Urothelium cell line (cell line): ENCODE measurements at regions not wholly inside any gene's neighbourhood (a gene's known extent, or its start where the extent isn't known, plus 50 kb on each side); places are given as distances from the start of the nearest gene placed in this dataset.
"Not testable (repeated sequence)": the region's sequence is repeated elsewhere in the genome, so short reads cannot be mapped to it uniquely, and the experiment has no call there.

Experiments
- DNase-seq: peaks from one replicate; pipeline ENCODE4 v3.0.0; 2011; ENCODE audit warnings: low spot score, mixed read lengths
- FAIRE-seq: peaks from 2 replicates; lab custom pipeline; 2011; peaks lifted over from hg19 to GRCh38; lab: Jason Lieb, UNC

DNA sequence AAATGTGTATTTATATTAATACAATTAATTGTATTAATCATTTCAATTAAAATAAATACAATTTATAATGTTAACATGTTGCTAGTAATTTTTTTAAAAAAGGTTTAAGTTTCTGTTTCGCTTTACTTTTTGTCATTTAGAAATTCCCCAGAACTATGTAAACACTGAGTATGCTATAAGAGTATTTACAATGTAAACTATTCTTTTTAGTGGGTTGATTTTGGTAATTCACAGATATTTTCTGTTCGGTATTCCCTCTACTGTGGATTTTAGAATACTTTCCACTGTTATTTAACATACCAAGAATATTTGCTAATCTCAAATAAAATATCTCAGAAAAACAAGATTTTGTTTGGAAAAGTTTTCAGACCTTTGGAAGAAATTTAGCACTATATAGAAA lies 1564.4 kb downstream of the EFNA5 start:
- FAIRE-seq (no peak), DNase-seq (no peak)

DNA sequence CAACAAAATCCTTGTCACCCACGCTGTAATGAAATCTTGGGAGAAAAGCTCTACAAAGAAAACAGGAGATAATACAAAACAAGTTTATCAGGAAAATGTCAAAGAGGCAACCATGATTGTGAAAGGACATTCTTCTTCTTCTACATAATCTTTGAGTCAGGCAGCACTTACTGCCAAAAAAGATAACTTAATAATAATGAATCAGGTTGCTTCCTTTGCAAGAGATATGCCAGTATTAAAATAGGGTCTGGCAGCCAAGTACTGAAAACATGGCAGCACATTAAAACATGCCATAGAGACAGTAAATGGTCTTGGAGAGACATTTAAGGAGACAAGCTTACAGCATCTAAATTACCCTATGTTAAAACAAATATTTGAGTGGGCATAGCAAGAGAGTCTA lies 1573.4 kb downstream of the EFNA5 start:
- DNase-seq (no peak), FAIRE-seq (no peak)

DNA sequence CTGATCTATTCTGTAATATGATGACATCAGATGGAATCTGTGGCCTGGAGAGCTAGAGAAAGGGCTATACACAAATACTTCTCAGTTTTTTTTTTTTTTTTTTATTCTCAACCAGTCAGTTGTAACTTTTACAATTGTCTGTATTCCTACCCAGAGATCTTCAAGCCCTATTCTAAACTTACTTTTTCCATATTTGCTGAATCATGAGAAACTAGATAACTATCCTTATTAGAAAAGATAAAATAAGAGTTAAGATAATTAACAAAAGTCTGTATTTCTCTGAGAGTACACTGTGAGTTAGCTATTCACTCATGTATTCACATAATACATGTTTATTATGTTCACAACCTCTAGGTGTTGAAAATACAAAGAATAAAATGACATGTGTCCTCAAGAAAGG lies 1575.9 kb downstream of the EFNA5 start:
- no peak for DNase-seq

DNA sequence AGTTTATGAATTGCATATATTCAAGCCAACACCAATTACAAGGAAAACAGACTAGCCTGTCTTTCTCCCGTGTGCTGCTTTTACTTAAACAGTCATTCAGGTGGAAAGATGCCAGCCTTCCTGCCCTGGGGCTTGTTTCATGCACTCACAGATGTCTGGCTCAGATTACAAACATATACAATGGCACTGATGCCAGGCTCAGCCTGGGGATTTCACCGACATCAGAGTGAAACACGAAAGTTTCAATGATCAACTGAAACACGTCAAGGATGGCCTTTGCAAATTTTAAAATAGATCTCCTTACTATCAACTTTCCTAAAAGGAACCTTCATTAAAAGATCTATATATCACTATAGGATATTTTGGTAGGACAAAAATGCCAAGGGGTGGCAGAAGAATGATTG lies 1576.5 kb downstream of the EFNA5 start:
- no peak for FAIRE-seq
- no peak for DNase-seq

More for the DNA sequence above, 1575.9 kb downstream of the EFNA5 start:
- no peak for FAIRE-seq

DNA sequence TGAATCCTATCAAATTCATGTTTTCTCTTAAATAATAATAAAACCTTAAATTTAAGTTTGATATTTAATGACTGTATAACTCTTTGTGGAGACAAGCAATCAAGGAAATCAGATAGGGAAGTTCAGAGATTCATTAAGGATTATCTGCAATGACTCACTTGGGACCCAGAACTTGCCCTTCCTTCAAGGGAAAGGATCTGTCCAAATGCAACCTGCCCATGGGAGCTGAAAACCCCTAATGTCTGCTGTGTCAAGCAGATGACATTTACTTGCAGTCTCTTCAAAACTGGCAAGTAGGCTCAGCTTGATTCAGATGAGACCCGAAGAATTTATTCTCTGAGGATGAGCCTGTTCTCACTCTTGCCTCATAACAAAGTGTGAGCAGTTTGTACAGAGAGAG lies 1577.6 kb downstream of the EFNA5 start:
- FAIRE-seq = no peak
- DNase-seq = no peak

DNA sequence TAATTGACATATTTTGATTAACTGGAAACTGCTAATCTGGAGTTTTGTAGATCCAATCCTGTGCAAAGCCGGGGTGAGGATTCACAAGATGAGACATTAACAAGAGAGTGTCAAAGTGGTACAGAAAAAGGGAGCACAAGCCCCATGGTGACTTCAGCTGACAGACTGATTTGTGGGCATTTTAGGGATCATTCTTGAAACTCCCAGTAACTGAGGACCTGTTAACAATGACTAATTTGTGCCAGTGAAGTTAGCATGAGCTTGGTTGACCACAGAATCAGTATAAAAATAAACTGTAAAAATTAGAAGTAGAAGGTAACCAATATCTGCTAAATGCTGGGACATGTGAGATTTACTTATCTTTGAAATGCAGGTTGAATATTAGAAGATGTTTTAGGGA lies 1578.3 kb downstream of the EFNA5 start:
- FAIRE-seq = no peak
- no peak for DNase-seq

DNA sequence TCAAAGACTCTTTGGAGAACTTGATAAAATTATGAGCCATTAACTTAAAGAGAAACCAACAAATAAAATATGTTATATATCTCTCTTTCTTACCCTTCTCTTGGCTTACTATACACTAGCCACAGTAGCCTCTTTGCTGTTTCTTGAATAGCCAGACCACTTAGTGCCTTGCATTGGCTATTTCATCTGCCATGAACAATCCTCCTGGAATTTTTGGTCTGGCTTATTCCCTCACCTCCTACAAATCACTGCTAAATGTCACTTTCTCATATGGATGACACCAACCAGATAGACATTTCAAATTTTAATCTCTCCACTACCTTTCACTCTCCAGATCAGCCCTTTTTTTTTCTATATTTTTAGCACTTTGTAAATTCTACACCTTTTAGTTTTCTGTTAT lies 1581.7 kb downstream of the EFNA5 start:
- FAIRE-seq (no peak), DNase-seq (no peak)

DNA sequence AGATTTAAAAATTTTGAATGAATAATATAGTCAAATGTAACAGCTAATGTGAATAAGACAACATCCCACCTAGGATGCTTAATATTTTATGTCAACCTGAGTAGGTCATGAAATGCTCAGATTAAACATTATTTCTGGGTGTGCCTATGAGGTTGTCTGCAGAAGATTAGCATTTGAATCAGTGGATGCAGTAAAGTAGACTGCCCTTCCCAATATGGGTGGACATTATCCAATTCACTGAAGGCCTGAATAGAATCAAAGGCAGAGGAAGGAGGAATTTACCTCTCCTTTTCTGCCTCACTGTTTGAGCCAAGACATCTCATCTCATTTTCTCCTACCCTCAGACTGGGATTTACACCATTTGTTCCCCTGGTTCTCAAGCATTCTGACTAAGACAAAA lies 1582.3 kb downstream of the EFNA5 start:
- DNase-seq (no peak), FAIRE-seq (no peak)

DNA sequence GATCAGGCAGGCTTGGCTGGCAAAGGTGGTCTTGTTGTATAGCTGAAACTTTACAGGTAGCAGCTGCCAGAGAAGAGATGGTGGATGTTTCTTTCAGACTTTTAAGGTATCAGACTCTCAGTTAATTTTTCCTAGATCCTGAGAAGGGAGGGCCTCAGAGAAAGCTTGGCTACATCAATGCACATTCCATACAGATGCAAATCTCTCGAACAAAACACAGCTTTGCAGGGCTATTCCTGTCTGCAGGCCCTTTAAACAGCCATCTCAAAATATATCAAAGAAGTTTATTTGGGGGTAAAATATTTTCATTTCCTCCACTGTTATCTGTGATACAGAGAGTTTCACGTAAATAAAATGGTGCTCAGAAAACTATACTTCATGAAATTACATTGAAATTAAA lies 1584.4 kb downstream of the EFNA5 start:
- DNase-seq = no peak
- FAIRE-seq = no peak

DNA sequence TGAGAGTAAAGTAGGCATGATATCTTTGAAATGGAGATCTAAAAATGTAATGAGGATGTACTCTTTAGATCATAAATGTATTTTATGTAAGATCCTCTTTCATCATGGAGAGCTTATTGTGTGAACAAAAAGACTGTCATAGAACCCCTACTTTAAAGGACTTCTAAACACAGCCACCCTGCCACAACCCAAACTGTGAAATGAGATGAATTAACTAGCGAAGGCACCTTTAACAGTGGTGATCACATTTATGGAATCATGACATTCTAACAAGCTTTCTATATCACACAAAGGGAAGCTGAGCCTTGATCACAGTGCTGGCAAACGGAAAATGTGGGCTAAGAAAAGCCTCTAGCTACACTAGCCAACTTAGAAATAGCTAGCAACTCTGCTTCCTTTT lies 1585.2 kb downstream of the EFNA5 start:
- FAIRE-seq (no peak), DNase-seq (no peak)

DNA sequence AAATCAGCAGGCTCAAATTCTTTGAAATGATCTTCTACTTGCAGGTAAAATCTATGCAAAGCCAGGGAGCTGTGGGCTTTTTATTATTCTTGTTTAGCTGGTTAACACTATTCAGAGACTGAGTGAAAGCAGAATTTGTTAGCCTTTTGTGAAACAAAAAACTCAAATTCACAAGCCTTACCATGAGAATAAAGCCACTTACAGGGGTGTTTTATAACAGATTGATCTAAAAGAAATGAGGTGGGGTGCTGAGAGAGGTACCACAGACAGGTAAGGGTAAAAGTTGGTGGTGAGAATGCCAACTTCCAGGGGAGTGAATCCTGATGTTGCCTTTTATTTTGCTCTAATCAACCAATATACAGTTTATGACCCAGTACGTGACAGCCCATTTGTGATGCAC lies 1585.6 kb downstream of the EFNA5 start:
- no peak for DNase-seq
- no peak for FAIRE-seq

DNA sequence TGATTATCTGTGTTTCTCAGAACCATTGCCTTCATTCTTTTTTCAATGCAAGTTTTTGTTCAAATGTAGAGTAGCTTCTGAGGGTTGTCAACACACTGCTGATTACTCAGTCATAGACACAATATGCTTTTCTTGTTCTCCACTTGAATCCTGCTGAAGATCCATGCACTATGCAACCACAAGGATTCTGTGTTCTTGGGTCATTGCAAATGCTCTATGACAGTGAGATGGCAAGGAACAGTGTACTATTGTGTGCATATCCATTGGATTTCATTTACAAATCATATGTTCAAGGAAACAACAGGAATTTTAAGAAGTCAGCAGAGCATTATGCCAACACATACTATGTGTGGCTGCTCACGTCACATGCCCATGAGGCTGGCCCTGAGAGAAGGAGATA lies 1590.2 kb downstream of the EFNA5 start:
- FAIRE-seq (no peak), DNase-seq (no peak)

DNA sequence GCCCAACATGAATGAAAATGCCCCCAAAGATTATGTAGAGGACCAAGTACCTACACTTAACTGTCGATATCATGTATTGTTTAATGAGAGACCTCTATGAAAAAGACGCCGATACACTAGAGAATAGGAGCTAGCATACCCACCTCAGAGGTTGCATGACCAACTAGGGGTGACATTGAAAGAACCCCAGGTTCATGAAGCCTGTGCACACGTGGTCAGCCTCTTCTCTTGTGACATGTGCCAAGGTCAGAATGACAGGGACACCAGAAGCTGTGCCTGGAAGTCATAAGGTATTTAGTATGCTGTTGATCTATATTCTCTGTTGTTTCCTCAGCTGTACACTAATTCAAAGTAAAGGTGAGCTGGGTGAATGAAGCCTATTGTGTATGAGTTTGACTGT lies 1594.1 kb downstream of the EFNA5 start:
- no peak for FAIRE-seq
- DNase-seq = no peak

DNA sequence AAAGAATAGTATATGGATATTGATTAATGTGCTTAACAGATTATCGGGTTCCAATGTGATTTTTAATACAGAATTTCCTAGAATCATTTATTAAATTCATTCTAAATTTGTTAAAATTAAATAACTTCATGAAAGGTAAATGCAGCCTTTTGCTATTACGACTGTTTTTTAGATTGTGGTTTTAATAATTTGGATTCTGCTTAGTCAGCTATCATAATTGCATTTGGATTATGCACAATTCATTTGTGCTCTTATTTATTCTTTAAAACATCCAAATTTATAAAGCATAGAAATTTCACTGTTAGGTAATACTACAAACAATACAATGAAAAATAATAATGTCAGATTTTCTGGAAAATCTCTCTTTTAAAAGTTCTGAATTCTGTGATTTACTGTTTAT lies 1598.5 kb downstream of the EFNA5 start:
- DNase-seq (no peak), FAIRE-seq (no peak)

DNA sequence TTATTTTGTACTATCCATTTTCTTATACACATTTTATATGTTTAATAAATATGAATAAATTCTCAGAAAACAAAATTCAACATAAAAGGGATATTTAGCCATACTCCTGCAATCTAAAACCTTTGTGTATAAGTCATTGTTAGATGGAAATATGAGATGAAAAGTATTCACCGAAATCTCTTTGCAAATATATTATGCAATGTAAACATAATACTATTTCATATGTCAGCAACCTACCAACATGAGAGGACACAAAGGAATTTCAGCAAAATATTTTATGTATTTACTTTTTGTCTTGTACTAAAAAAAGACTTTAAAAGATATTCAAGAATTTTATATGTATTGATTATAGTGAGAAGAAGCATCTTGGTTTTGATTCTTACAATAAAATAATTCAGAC lies 1623.4 kb downstream of the EFNA5 start:
- FAIRE-seq = no peak
- DNase-seq = no peak

DNA sequence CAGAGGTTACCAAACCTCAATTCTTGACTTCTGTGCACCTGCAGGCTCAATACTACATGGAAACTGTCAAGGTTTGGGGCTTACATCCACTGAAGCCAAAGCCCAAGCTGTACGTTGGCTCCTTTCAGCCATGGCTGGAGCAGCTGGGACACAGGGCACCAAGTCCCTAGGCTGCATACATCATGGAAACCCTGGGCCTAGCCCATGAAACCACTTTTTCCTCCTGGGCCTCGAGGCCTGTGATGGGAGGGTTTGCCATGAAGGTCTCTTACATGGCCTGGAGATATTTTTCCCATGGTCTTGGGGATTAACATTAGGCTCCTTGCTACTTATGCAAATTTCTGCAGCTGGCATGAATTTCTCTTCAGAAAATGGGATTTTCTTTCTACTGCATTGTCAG lies 1638.7 kb downstream of the EFNA5 start:
- not testable (repeated sequence) for FAIRE-seq, DNase-seq

DNA sequence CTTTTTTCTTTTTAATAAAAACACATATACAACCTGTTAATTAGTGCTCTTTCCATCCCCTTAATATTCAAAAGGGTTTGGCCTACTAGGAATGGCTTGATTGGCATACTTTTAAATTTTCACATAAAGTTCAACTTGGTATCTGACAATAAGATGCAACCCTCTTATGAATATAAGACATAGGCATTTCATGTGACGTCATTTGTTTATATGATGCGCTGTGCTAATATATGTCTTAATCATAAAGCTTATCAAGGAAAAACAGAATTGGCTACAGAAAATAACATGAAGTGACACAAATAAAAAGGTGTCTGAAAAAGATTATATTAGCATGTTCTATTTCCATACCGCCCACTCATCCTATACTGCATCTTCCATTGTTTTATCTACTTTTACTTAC lies 1642.4 kb downstream of the EFNA5 start:
- no peak for DNase-seq
- FAIRE-seq = no peak

DNA sequence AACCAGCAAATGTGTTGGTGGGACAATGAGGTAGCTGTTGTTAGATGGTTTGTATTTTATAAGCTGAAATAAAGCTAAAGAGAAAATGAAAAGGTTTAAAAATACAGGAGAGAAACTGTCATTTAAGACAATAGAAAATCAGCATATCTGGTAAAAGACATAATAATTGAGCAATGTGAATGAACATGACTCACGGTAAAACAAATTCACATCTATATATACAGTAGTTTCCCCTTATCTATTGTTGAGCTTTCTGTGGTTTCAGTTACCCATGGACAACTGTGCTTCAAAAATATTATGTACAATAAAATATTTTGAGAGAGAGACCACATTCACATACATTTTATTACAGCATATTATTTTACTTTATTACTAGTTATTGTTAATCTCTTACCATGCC lies 1649.8 kb downstream of the EFNA5 start:
- no peak for FAIRE-seq
- DNase-seq = no peak

DNA sequence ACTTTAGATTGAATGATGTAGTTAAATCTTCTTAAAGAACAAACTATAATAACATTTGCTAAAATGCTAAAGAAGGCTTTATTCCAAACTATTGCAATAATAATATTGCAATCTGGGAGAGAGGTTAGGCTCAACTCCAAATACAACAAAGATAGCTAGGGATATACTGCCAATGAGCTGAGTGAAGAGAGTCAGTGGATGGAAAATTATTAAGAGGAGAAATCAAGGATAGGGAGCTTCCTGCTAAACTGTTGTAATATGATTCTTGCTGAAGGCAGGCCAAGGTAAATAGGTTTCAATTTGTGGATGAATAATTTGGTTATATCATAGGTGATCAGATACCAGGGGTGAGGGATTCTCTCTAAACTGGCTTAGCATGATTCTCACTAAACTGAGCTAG lies 1651.5 kb downstream of the EFNA5 start:
- no peak for DNase-seq

DNA sequence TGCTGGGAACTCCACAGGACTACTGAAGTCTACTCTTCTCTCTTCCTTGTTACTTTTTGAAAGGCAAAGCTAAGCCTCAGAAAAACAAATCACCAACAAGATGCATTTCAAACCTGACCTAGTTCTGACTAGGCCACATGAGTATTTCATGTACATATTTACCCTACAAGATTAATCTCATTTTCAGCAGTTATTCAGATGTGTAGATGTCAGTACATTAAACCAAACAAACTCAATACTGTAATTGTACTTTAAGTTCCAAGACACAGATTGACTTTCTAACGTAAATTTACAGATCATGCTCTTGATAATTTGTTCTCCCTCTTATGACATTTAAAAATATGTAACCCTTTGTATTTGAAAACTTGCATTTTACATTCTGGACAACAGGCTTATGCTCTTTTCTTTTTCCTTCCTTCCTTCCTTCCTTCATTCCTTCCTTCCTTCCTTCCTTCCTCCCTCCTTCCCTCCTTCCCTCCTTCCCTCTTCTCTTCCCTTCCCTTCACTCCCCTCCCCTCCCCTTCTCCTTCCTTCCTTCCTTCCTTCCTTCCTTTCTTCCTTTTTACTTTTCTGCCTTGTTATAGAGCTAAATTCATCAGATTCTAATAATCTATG lies 1653.4 kb downstream of the EFNA5 start:
- no peak for FAIRE-seq
- no peak for DNase-seq

More for the DNA sequence above, 1651.5 kb downstream of the EFNA5 start:
- FAIRE-seq = no peak

DNA sequence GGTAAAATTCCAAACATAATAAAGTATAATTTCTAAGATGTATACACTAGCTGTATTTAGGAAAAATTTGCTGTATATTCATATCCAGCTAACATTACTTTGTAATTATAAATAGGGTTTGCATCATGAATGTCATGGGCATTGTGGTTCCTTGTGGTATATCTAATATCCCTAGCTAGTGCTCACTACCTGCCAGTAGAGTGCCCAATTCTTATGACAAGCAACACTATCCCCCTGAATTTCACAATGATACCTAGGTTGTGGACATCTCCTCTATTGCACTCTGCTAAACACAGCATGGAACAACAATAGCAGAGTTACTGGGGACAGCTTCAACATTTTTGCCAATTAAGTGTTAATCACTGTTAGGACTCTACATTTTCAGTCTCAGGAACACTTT lies 1656.5 kb downstream of the EFNA5 start:
- FAIRE-seq = no peak
- no peak for DNase-seq

DNA sequence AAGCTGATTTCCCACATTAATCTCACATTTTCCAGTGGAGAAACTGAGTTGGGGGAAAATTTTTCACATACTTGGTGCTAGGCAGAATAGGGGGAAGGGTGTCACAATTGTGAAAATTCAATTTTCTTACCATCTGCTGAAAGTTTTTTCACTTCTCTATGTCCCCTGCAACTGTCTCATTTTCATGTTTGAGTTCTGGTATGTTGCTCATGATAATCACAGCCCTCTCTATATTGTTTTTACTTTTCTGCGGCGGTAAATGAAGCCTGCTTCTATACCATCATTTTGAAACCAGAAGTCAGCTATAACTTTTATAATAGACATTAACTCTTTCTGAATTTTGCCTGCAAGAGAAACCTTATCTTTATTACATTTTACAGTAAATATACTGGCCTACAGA lies 1664.5 kb downstream of the EFNA5 start:
- no peak for FAIRE-seq
- DNase-seq = no peak

DNA sequence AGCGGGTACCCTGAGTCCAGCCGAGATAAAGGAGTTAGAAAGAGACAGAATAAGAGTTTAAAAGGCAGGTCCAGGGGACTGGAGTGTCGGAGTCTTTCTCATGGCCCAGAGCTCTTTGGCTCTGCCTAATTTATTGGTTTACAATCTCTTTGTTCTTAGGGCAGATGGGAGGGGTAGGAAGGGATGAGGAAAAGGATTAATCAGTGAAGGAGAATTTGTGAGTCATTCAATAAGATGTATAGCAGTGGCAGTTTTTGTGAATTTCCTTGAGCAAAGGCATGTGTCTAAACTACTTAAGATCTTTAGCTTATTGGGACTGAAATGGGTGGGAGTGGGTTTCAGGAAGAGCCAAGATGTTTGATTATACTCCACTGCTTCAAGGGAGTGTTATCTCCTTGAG lies 1671.7 kb downstream of the EFNA5 start:
- DNase-seq, FAIRE-seq: not testable (repeated sequence)
